ENCODE measurements at regions not wholly inside any gene's neighbourhood (a gene's known extent, or its start where the extent isn't known, plus 50 kb on each side); places are given as distances from the start of the nearest gene placed in this dataset.

DNA sequence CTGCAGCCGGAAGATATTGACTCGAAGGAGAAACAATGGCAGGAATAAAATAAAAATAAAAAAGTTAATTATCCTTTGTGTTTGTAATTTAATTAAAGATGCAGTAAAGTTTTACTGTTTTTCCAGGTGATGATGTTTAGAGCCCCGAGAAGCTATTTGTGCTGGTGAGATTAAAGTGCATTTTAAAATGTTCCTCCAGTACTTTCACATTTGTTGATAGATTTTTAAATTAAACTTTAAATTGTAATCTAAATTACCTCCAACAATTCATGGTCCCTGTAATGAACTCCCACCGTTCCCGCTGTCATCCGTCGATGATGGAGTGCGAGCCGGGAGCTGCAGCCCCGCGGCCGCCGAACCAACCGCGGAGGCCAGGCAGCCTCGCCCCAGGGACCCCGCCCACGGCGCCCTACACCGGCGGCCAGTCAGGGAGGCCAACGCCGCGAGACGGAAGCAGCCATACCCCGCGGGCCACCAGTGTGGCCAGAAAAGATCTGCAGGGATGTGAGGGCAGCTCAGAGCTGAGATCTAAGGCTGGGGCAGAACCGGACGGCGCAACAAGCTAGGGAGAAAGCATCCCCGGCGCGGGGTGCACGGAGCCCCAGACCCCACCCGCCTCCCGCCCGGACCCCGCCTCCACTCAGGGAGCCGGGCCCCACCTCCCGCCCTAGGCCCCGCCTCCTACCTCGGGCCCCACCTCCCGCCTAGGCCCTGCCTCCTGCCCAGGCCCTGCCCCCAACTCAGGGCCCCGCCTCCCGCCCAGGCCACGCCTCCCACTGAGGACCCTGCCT lies 104.0 kb downstream of the FAM53A start:
- TF ChIP-seq, protein P1, sequence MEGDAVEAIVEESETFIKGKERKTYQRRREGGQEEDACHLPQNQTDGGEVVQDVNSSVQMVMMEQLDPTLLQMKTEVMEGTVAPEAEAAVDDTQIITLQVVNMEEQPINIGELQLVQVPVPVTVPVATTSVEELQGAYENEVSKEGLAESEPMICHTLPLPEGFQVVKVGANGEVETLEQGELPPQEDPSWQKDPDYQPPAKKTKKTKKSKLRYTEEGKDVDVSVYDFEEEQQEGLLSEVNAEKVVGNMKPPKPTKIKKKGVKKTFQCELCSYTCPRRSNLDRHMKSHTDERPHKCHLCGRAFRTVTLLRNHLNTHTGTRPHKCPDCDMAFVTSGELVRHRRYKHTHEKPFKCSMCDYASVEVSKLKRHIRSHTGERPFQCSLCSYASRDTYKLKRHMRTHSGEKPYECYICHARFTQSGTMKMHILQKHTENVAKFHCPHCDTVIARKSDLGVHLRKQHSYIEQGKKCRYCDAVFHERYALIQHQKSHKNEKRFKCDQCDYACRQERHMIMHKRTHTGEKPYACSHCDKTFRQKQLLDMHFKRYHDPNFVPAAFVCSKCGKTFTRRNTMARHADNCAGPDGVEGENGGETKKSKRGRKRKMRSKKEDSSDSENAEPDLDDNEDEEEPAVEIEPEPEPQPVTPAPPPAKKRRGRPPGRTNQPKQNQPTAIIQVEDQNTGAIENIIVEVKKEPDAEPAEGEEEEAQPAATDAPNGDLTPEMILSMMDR (IDR thresholded peaks at IDR 0.05; ENCODE audit: insufficient read depth, low read depth, low read length, missing control alignments): no peak
- peak; percentile 57 for DNase-seq (ENCODE audit: low read depth)
- H3K4me3 ChIP-seq (ENCODE audit: low read length): peak overlapping the region; percentile 35

DNA sequence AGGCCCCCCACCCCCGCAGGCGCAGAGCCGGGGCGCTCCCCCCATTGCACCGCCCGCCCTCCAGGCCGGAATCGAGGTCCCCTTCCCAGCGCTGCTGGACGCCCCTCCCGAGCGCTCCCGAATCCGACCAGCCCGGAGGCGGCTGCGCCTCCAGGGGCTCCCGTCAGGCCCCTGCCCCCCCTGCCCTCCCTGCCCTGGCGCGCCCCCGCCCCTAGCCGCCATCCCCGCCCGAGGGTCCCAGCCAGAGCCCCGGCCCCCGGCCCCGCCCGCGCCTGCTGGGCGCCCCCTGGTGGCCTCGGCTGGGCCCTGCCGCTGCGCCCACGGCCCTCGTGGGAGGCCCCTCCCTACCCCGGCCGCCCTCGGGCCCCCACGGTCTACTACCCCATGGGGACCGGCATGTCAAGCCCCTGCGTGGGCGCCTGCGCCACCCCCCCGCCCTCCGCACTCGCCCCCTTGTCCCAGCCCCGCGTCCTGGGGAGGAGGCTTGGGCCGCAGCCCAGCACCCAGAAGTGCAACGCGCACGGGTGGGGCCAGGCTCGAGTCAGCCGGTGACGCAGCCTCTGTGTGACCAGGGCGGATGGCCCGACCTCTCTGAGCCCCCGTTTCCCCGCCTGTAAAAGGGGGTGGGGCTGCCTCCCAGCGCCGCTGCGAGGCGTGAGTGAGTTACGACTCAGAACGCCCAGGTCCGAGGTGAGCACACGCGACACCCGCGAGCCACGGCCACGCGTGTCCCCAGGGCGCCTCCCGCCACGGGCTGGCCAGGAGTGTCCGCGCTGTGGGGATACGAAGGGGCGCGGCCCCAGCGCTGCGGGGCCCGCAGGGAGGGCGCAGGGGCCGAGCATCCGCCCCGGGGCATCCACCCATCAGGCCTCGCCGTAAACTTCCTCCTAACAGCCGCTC lies 104.9 kb downstream of the FAM53A start:
- peak overlapping the region; percentile 35 for H3K4me3 ChIP-seq (ENCODE audit: low read length)
- TF ChIP-seq, protein P1 (IDR thresholded peaks at IDR 0.05; ENCODE audit: insufficient read depth, low read depth, low read length, missing control alignments): no peak
- peak; percentile 45 for DNase-seq (ENCODE audit: low read depth)

GRCh38 chr4:1578251-1578773 lies 105.8 kb downstream of the FAM53A start:
- no peak for DNase-seq (ENCODE audit: low read depth)
- TF ChIP-seq, protein P1 (IDR thresholded peaks at IDR 0.05; ENCODE audit: insufficient read depth, low read depth, low read length, missing control alignments): no peak
- no peak overlapping the region for H3K4me3 ChIP-seq (ENCODE audit: low read length)

DNA sequence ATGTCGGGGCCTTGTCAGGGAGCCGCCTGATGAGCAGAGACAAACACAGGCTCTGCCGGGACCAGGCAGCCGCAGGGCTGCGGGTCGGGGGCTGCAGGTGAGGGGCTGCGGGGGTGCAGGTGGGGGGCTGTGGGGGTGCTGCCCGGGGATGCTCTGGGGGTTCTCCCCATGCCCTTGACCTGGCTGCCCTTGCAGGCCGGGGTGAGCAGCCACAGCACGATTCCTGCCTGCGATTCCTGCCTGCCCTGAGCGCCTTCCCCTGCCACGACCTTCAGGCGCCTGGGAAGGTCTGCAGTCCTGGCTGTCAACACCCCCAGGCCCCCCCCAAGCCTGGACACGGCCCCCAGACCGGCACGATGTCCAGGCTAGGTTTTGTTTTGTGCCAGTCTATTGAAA lies 106.3 kb downstream of the FAM53A start:
- no peak for DNase-seq (ENCODE audit: low read depth)
- TF ChIP-seq, protein P1 (IDR thresholded peaks at IDR 0.05; ENCODE audit: insufficient read depth, low read depth, low read length, missing control alignments): no peak
- H3K4me3 ChIP-seq (ENCODE audit: low read length): no peak overlapping the region

- TF ChIP-seq, protein P1 (IDR thresholded peaks at IDR 0.05; ENCODE audit: insufficient read depth, low read depth, low read length, missing control alignments): no peak
- DNase-seq (ENCODE audit: low read depth): no peak
- H3K4me3 ChIP-seq (ENCODE audit: low read length): no peak overlapping the region
Observed at GRCh38 chr4:1576961-1577821, 106.9 kb downstream of the FAM53A start.

DNA sequence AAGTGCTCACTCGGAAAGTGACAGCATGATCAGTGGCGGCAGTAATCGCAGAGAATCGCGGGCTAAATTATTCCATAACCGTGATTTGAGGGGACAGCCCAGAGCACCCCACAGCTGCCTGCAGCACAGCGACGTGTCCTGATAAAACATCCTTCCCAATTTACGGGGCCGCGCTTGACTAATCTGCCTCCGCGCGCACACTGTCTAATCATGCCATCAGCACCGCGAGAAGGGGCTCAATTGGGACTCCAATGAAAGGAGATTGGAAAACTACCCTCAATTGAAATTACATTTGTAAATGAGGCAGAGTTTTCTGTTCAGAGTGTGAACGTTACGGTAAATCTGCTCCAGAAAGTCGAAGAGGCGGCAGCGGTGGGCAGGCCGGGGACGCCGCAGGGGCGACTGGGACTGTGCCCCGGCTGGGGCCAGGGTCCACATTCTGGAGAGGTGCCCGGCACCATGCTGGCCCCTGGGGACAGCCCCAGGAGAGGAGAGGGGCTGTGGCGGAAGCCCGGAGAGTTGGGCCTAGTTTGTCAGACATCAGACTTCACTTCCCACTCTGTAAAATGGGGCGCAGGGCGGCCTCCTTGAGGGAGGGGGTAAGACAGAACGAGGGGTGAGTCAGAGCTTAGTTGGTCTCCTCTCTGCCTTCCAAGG lies 107.7 kb downstream of the FAM53A start:
- TF ChIP-seq, protein P1 (IDR thresholded peaks at IDR 0.05; ENCODE audit: insufficient read depth, low read depth, low read length, missing control alignments): no peak
- DNase-seq (ENCODE audit: low read depth): no peak
- H3K4me3 ChIP-seq (ENCODE audit: low read length): no peak overlapping the region
